H9 (cell line): ENCODE measurements at regions not wholly inside any gene's neighbourhood (a gene's known extent, or its start where the extent isn't known, plus 50 kb on each side); places are given as distances from the start of the nearest gene placed in this dataset.

ENCODE experiments used
- DNase-seq: peaks from one replicate; pipeline ENCODE4 v3.0.0-alpha.2; 2017
- H2AFZ ChIP-seq: one replicate; pipeline ENCODE4 v1.6.1; 2013; ENCODE audit warnings: mild to moderate bottlenecking, low read length, control low read depth, moderate library complexity
- H2AK5ac ChIP-seq: 2 replicates; pipeline ENCODE4 v1.6.1; 2013; ENCODE audit warnings: low read length, control low read depth, mixed read lengths; ENCODE audit not compliant: insufficient read length
- H2BK120ac ChIP-seq: one replicate; pipeline ENCODE4 v1.6.1; 2013; ENCODE audit warnings: low read depth, mild to moderate bottlenecking, low read length, control low read depth, inconsistent platforms; ENCODE audit not compliant: poor library complexity, severe bottlenecking
- H2BK12ac ChIP-seq: 2 replicates; pipeline ENCODE4 v1.6.1; 2013; ENCODE audit warnings: low read length, control low read depth, mixed read lengths, low read depth; ENCODE audit not compliant: insufficient read length
- H2BK15ac ChIP-seq: 2 replicates; pipeline ENCODE4 v1.6.1; 2013; ENCODE audit warnings: low read depth, low read length, control low read depth
- H2BK20ac ChIP-seq: one replicate; pipeline ENCODE4 v1.6.1; 2013; ENCODE audit warnings: low read depth, mild to moderate bottlenecking, low read length, control low read depth, inconsistent platforms; ENCODE audit not compliant: poor library complexity, severe bottlenecking
- H2BK5ac ChIP-seq: 2 replicates; pipeline ENCODE4 v1.6.1; 2013; ENCODE audit warnings: low read length, control low read depth, mixed read lengths; ENCODE audit not compliant: insufficient read length
- H3K14ac ChIP-seq: 2 replicates; pipeline ENCODE4 v1.6.1; 2013; ENCODE audit warnings: low read length, control low read depth; ENCODE audit not compliant: insufficient read depth
- H3K18ac ChIP-seq: 2 replicates; pipeline ENCODE4 v1.6.1; 2013; ENCODE audit warnings: low read depth, mild to moderate bottlenecking, mixed read lengths, low read length, control low read depth; ENCODE audit not compliant: insufficient read length
- H3K23ac ChIP-seq: 2 replicates; pipeline ENCODE4 v1.6.1; 2013; ENCODE audit warnings: low read length, control low read depth, mixed read lengths, low read depth; ENCODE audit not compliant: insufficient read length
- H3K23me2 ChIP-seq: 2 replicates; pipeline ENCODE4 v1.6.1; 2013; ENCODE audit warnings: low read depth, mild to moderate bottlenecking, mixed read lengths, low read length, control low read depth; ENCODE audit not compliant: insufficient read length, poor library complexity, severe bottlenecking
- H3K27ac ChIP-seq: 2 replicates; pipeline ENCODE4 v1.5.1; 2013; ENCODE audit warnings: low read length, control low read depth, mixed read lengths, low read depth; ENCODE audit not compliant: insufficient read length
- H3K27me3 ChIP-seq: 2 replicates; pipeline ENCODE4 v1.6.1; 2013; ENCODE audit warnings: low read length, control low read depth, inconsistent platforms; ENCODE audit not compliant: insufficient read depth
- H3K4ac ChIP-seq: 2 replicates; pipeline ENCODE4 v1.6.1; 2013; ENCODE audit warnings: low read depth, mild to moderate bottlenecking, control low read depth, inconsistent platforms, low read length, moderate library complexity
- H3K4me1 ChIP-seq: 2 replicates; pipeline ENCODE4 v1.6.1; 2013; ENCODE audit warnings: low read length, control low read depth, inconsistent platforms; ENCODE audit not compliant: insufficient read depth
- H3K4me2 ChIP-seq: 2 replicates; pipeline ENCODE4 v1.6.1; 2013; ENCODE audit warnings: low read length, control low read depth, mixed read lengths; ENCODE audit not compliant: insufficient read length, insufficient read depth
- H3K56ac ChIP-seq: 2 replicates; pipeline ENCODE4 v1.6.1; 2013; ENCODE audit warnings: low read depth, mild to moderate bottlenecking, mixed read lengths, low read length, control low read depth; ENCODE audit not compliant: insufficient read length
- H3K79me1 ChIP-seq: 2 replicates; pipeline ENCODE4 v1.6.1; 2013; ENCODE audit warnings: low read depth, mild to moderate bottlenecking, moderate library complexity, low read length, control low read depth, inconsistent platforms; ENCODE audit not compliant: insufficient read depth, poor library complexity, severe bottlenecking
- H3K79me2 ChIP-seq: 2 replicates; pipeline ENCODE4 v1.6.1; 2013; ENCODE audit warnings: low read length, control low read depth, inconsistent platforms; ENCODE audit not compliant: insufficient read depth
- H3K9ac ChIP-seq: 2 replicates; pipeline ENCODE4 v1.6.1; 2013; ENCODE audit warnings: low read length, control low read depth, mixed read lengths; ENCODE audit not compliant: insufficient read length; ENCODE audit errors: extremely low read depth
- H3K9me3 ChIP-seq: one replicate; pipeline ENCODE4 v1.6.1; 2013; ENCODE audit warnings: low read depth, low read length, inconsistent platforms; ENCODE audit not compliant: control insufficient read depth
- H3T11ph ChIP-seq: one replicate; pipeline ENCODE4 v1.6.1; 2013; ENCODE audit warnings: mild to moderate bottlenecking, low read length, control low read depth, inconsistent platforms
- H4K20me1 ChIP-seq: one replicate; pipeline ENCODE4 v1.6.1; 2013; ENCODE audit not compliant: control insufficient read depth, insufficient read length, insufficient read depth
- H4K5ac ChIP-seq: 2 replicates; pipeline ENCODE4 v1.6.1; 2013; ENCODE audit warnings: low read depth, mild to moderate bottlenecking, mixed read lengths, low read length, control low read depth; ENCODE audit not compliant: insufficient read length
- H4K8ac ChIP-seq: replicated peaks from 2 replicates; pipeline ENCODE4 v1.6.1; 2013; ENCODE audit warnings: low read length, control low read depth, mixed read lengths, low read depth; ENCODE audit not compliant: insufficient read length
- H4K91ac ChIP-seq: 2 replicates; pipeline ENCODE4 v1.6.1; 2013; ENCODE audit warnings: low read depth, mild to moderate bottlenecking, moderate library complexity, mixed read lengths, low read length, control low read depth; ENCODE audit not compliant: insufficient read length
- H3K27ac Mint-ChIP-seq, 3 experiments: 2 replicates in 2 of 3; 3 replicates in 1 of 3; pipeline ENCODE4 v1.8.0; 2020 to 2021; ENCODE audit warnings: mixed read lengths in 3 of 3, mild to moderate bottlenecking in 1 of 3, moderate library complexity in 1 of 3
- H3K27me3 Mint-ChIP-seq: 2 replicates; pipeline ENCODE4 v1.8.0; 2021; ENCODE audit warnings: low read depth, mild to moderate bottlenecking, moderate library complexity, mixed read lengths
- H3K36me3 Mint-ChIP-seq, 3 experiments: 2 replicates in 2 of 3; 3 replicates in 1 of 3; pipeline ENCODE4 v1.8.0; 2020 to 2021; ENCODE audit warnings: low read depth in 3 of 3, mixed read lengths in 3 of 3; ENCODE audit not compliant: insufficient read depth in 1 of 3
- H3K4me1 Mint-ChIP-seq, 2 experiments: 2 replicates each; pipeline ENCODE4 v1.8.0; 2020; ENCODE audit warnings: mixed read lengths in 2 of 2
- H3K4me3 Mint-ChIP-seq, 2 experiments: 2 replicates in 1 of 2; 3 replicates in 1 of 2; pipeline ENCODE4 v1.8.0; 2020 to 2021; ENCODE audit warnings: mild to moderate bottlenecking in 2 of 2, mixed read lengths in 2 of 2, moderate library complexity in 1 of 2
- H3K9me3 Mint-ChIP-seq, 2 experiments: 2 replicates in 1 of 2; 3 replicates in 1 of 2; pipeline ENCODE4 v1.8.0; 2020; ENCODE audit warnings: mild to moderate bottlenecking in 2 of 2, mixed read lengths in 2 of 2, moderate library complexity in 1 of 2
- WGBS: extraction: QIAGEN DNeasy Blood & Tissue Kit; methylation state at CpG from one replicate; pipeline ENCODE4 v1.1.7; 2013; ENCODE audit warnings: missing lambda C conversion rate, low lambda C conversion rate, mixed read lengths; ENCODE audit not compliant: insufficient read length; ENCODE audit errors: extremely low coverage; 5-methylcytosine and 5-hydroxymethylcytosine counted together
- TF ChIP-seq, protein P1 (sequence below): fragments of 200-600 bp; sonication (generic); conservative IDR thresholded peaks from 3 replicates; pipeline ENCODE4 v1.8.0; 2021; ENCODE audit warnings: antibody characterized with exemption, mild to moderate bottlenecking

DNA sequence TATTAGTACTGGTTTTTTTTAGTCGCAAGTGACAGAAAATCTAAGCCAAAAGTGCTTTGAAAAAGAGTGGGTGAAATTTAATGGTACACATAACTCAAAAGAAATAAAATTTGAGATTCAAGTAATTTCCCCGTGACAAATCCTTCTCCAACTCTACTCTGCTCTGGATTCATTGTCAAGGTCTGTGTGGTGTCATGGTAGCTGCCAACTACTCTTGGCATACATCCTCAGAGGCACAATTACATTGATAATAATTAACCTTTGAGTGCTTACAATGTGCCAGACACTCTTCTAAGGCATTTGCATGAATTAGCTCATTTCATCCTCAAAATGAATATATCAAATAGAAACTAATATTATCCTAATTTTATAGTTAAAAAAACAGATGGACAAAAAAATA lies 1153.9 kb upstream of the NCAM2 start:
- no peak overlapping the region for H2BK15ac ChIP-seq
- H3K36me3 Mint-ChIP-seq = no peaks in the 10 kb centered on the region
- no peaks in the 10 kb centered on the region for H3K27me3 Mint-ChIP-seq
- H3K27ac Mint-ChIP-seq = no peak overlapping the region
- H2AK5ac ChIP-seq = no peak overlapping the region
- no peak overlapping the region for H2BK20ac ChIP-seq
- no CpG with 5 or more reads among the region's 2 CpGs for WGBS
- no peak overlapping the region for H4K91ac ChIP-seq
- H4K8ac ChIP-seq = no peak overlapping the region
- no peaks in the 10 kb centered on the region for H3K9me3 Mint-ChIP-seq
- H3K27me3 ChIP-seq = no peaks in the 10 kb centered on the region
- H3K23ac ChIP-seq = no peak overlapping the region
- H2BK120ac ChIP-seq = no peak overlapping the region
- no peaks in the 10 kb centered on the region for H3K79me2 ChIP-seq
- no peak overlapping the region for H3K4ac ChIP-seq
- H3K23me2 ChIP-seq = no peaks in the 10 kb centered on the region
- no peak overlapping the region for H2AFZ ChIP-seq
- H3K18ac ChIP-seq = no peak overlapping the region
- no peak overlapping the region for H3K27ac ChIP-seq
- no peaks in the 10 kb centered on the region for H3K9me3 ChIP-seq
- no peak overlapping the region for H3K4me3 Mint-ChIP-seq
- H4K20me1 ChIP-seq = no peaks in the 10 kb centered on the region
- H3K4me1 ChIP-seq = no peaks in the 10 kb centered on the region
- H3K79me1 ChIP-seq = no peaks in the 10 kb centered on the region
- H3K9ac ChIP-seq = no peak overlapping the region
- no peak overlapping the region for H2BK5ac ChIP-seq
- H3K56ac ChIP-seq = no peak overlapping the region
- no peak overlapping the region for H2BK12ac ChIP-seq
- H3K4me2 ChIP-seq = no peak overlapping the region
- no peak for DNase-seq
- no peak overlapping the region for H3T11ph ChIP-seq
- H4K5ac ChIP-seq = no peak overlapping the region
- H3K4me1 Mint-ChIP-seq = no peaks in the 10 kb centered on the region
- TF ChIP-seq, protein P1, sequence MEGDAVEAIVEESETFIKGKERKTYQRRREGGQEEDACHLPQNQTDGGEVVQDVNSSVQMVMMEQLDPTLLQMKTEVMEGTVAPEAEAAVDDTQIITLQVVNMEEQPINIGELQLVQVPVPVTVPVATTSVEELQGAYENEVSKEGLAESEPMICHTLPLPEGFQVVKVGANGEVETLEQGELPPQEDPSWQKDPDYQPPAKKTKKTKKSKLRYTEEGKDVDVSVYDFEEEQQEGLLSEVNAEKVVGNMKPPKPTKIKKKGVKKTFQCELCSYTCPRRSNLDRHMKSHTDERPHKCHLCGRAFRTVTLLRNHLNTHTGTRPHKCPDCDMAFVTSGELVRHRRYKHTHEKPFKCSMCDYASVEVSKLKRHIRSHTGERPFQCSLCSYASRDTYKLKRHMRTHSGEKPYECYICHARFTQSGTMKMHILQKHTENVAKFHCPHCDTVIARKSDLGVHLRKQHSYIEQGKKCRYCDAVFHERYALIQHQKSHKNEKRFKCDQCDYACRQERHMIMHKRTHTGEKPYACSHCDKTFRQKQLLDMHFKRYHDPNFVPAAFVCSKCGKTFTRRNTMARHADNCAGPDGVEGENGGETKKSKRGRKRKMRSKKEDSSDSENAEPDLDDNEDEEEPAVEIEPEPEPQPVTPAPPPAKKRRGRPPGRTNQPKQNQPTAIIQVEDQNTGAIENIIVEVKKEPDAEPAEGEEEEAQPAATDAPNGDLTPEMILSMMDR = no peak
- H3K14ac ChIP-seq = no peak overlapping the region
